Uterus (tissue), 2 donors: ENCODE measurements at regions not wholly inside any gene's neighbourhood (a gene's known extent, or its start where the extent isn't known, plus 50 kb on each side); places are given as distances from the start of the nearest gene placed in this dataset.

Experiments
- POLR2A ChIP-seq, 2 donors: fragments of 450-650 bp; IDR thresholded peaks; one replicate each; pipeline ENCODE4 v1.6.1; 2016; ENCODE audit warnings: antibody characterized with exemption in 2 of 2, mild to moderate bottlenecking in 1 of 2, moderate library complexity in 1 of 2
- TF ChIP-seq, protein P1 (sequence below), 4 experiments: fragments of 200-600 bp in 2 of 4; fragments of 450-650 bp in 2 of 4; sonication (generic) in 2 of 4; IDR thresholded peaks; one replicate each; pipeline ENCODE4 v1.5.1; 2016 to 2019; ENCODE audit warnings: antibody characterized with exemption in 4 of 4, mild to moderate bottlenecking in 2 of 4, moderate library complexity in 1 of 4

- TF ChIP-seq, protein P1, sequence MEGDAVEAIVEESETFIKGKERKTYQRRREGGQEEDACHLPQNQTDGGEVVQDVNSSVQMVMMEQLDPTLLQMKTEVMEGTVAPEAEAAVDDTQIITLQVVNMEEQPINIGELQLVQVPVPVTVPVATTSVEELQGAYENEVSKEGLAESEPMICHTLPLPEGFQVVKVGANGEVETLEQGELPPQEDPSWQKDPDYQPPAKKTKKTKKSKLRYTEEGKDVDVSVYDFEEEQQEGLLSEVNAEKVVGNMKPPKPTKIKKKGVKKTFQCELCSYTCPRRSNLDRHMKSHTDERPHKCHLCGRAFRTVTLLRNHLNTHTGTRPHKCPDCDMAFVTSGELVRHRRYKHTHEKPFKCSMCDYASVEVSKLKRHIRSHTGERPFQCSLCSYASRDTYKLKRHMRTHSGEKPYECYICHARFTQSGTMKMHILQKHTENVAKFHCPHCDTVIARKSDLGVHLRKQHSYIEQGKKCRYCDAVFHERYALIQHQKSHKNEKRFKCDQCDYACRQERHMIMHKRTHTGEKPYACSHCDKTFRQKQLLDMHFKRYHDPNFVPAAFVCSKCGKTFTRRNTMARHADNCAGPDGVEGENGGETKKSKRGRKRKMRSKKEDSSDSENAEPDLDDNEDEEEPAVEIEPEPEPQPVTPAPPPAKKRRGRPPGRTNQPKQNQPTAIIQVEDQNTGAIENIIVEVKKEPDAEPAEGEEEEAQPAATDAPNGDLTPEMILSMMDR (IDR thresholded peaks at IDR 0.05), result no peak
- no peak for TF ChIP-seq POLR2A (IDR thresholded peaks at IDR 0.05)
Measured at GRCh38 chr6:124877468-124877867, 84.8 kb upstream of the RNF217 start.
